ENCODE measurements at regions not wholly inside any gene's neighbourhood (a gene's known extent, or its start where the extent isn't known, plus 50 kb on each side); places are given as distances from the start of the nearest gene placed in this dataset.

DNA sequence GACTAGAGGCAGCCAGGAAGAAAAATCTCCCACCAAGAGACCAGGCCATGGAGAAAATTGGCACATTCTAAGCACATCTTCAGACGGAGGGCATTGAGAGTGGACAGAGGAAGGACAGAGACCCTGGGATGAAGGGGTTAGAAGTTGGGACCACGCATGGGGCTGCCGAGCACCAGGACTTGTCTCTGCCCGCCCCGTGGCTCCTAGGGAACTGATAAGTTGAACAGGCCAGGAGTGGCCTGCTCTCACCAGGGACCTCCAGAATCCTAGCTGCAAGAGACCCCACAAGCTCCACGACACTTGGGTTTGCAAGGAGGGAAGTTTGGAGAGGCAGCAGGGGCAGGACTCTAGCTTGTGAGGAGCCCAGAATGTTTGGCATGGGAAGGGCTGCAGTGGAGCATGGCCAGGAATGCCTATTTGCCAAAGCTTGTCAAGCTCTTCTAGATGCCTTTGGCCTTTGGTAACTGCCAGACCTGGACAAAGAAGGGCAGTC, 355.1 kb downstream of the NSUN3 start:
- no peaks in the 10 kb centered on the region for H3K36me3 ChIP-seq (ENCODE audit: control insufficient read depth, insufficient read depth, low read length)
- no peak overlapping the region for H3K4me3 ChIP-seq (replicated peaks; ENCODE audit: low read depth, low read length)
- DNase-seq (ENCODE audit: extremely low read depth, insufficient read length): no peak
- TF ChIP-seq, protein P1, sequence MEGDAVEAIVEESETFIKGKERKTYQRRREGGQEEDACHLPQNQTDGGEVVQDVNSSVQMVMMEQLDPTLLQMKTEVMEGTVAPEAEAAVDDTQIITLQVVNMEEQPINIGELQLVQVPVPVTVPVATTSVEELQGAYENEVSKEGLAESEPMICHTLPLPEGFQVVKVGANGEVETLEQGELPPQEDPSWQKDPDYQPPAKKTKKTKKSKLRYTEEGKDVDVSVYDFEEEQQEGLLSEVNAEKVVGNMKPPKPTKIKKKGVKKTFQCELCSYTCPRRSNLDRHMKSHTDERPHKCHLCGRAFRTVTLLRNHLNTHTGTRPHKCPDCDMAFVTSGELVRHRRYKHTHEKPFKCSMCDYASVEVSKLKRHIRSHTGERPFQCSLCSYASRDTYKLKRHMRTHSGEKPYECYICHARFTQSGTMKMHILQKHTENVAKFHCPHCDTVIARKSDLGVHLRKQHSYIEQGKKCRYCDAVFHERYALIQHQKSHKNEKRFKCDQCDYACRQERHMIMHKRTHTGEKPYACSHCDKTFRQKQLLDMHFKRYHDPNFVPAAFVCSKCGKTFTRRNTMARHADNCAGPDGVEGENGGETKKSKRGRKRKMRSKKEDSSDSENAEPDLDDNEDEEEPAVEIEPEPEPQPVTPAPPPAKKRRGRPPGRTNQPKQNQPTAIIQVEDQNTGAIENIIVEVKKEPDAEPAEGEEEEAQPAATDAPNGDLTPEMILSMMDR (IDR thresholded peaks at IDR 0.05; ENCODE audit: insufficient read depth, low read length, poor library complexity, severe bottlenecking): no peak
- no peaks in the 10 kb centered on the region for H3K27me3 ChIP-seq (replicated peaks; ENCODE audit: control insufficient read depth, insufficient read depth, low read length)

DNA sequence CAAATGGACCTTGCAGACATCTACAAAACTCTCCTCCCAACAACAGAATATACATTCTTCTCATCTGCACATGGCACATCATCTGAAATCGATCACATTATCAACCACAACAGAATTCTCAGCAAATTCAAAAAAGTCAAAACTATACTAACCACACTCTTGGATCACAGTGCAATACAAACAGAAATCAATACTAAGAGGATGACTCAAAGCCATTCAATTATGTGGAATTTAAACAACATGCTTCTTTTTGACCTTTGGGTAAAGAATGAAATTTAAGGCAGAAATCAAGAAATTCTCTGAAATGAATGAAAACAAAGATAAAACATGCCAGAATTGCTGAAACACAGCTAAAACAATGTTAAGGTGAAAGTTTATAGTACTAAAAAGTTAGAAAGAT, 358.1 kb downstream of the NSUN3 start:
- Histone ChIP-seq H3K4me3 (replicated peaks; ENCODE audit: low read depth, low read length) (no peak overlapping the region), H3K36me3 (ENCODE audit: control insufficient read depth, insufficient read depth, low read length) (no peaks in the 10 kb centered on the region), H3K27me3 (replicated peaks; ENCODE audit: control insufficient read depth, insufficient read depth, low read length) (no peaks in the 10 kb centered on the region)
- TF ChIP-seq, protein P1 (IDR thresholded peaks at IDR 0.05; ENCODE audit: insufficient read depth, low read length, poor library complexity, severe bottlenecking): no peak
- DNase-seq (ENCODE audit: extremely low read depth, insufficient read length): no peak

DNA sequence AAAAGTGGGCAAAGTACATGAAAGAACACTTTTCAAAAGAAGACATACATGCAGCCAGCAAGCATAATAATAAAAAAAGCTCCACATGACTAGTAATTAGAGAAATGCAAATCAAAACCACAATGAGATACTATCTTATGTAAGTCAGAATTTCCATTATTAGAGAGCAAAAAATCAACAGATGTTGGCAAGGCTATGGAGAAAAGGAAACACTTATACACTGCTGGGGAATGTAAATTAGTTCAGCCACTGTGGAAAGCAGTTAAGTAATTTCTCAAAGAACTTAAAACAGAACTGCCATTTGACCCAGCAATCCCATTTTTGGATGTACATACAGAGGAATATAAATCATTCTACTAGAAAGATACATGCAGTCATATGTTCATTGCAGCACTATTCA, 360.7 kb downstream of the NSUN3 start:
- Histone ChIP-seq H3K4me3 (replicated peaks; ENCODE audit: low read depth, low read length) (no peak overlapping the region), H3K36me3 (ENCODE audit: control insufficient read depth, insufficient read depth, low read length) (no peaks in the 10 kb centered on the region), H3K27me3 (replicated peaks; ENCODE audit: control insufficient read depth, insufficient read depth, low read length) (no peaks in the 10 kb centered on the region)
- TF ChIP-seq, protein P1 (IDR thresholded peaks at IDR 0.05; ENCODE audit: insufficient read depth, low read length, poor library complexity, severe bottlenecking): no peak
- no peak for DNase-seq (ENCODE audit: extremely low read depth, insufficient read length)

GRCh38 chr3:94429517-94429916, 366.7 kb downstream of the NSUN3 start:
- TF ChIP-seq, protein P1 (IDR thresholded peaks at IDR 0.05; ENCODE audit: insufficient read depth, low read length, poor library complexity, severe bottlenecking): no peak
- Histone ChIP-seq H3K4me3 (replicated peaks; ENCODE audit: low read depth, low read length) (no peak overlapping the region), H3K27me3 (replicated peaks; ENCODE audit: control insufficient read depth, insufficient read depth, low read length) (no peaks in the 10 kb centered on the region), H3K36me3 (ENCODE audit: control insufficient read depth, insufficient read depth, low read length) (no peaks in the 10 kb centered on the region)
- DNase-seq (ENCODE audit: extremely low read depth, insufficient read length): no peak

DNA sequence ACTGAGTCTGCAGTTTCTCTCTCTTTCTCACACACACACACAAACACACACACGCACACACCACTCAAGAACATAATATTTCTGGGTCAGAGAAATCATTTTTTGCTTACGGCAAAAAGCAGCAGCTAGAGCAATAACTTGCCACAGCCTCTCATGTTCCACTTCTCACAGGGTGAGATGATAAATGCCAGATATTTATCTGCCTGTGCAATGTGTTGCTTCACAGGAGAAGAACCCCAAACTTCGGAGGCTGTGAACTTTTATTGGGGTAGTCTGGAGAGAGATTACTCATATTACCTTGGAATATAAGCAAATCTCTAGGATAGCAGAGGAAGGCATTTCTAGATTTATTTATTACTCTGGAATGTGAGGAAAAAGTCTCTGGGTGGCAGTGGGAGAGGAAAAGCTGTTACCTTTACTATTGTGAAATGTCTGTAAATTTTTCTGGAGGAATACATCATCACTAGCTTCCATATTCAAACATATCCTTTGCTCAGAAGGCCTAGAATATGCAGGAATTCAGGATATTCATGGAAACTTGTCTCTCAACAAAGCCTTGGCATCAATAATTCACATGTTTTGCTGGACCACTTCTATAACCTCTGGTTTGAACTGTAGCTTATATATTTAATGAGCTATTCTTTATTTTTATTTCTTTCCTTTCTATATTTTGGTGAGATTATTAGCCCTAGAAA, 369.2 kb downstream of the NSUN3 start:
- H3K4me3 ChIP-seq (replicated peaks; ENCODE audit: low read depth, low read length): no peak overlapping the region
- H3K36me3 ChIP-seq (ENCODE audit: control insufficient read depth, insufficient read depth, low read length): no peaks in the 10 kb centered on the region
- TF ChIP-seq, protein P1 (IDR thresholded peaks at IDR 0.05; ENCODE audit: insufficient read depth, low read length, poor library complexity, severe bottlenecking): no peak
- DNase-seq (ENCODE audit: extremely low read depth, insufficient read length): no peak
- H3K27me3 ChIP-seq (replicated peaks; ENCODE audit: control insufficient read depth, insufficient read depth, low read length): no peaks in the 10 kb centered on the region
